Tibial nerve (tissue), 4 donors: ENCODE measurements at regions not wholly inside any gene's neighbourhood (a gene's known extent, or its start where the extent isn't known, plus 50 kb on each side); places are given as distances from the start of the nearest gene placed in this dataset.

Experiments used
- DNase-seq, 2 donors: peaks; one replicate each; pipeline ENCODE4 v3.0.0-alpha.2; 2019; ENCODE audit warnings: low spot score in 2 of 2
- H3K27ac ChIP-seq, 4 donors: fragments of 200-600 bp; sonication (generic) in 3 of 4; one replicate each; pipeline ENCODE4 v1.5.1; 2017 to 2019; ENCODE audit warnings: mild to moderate bottlenecking in 1 of 4
- H3K27me3 ChIP-seq, 2 donors: fragments of 200-600 bp; sonication (generic) in 1 of 2; one replicate each; pipeline versions ENCODE4 v1.5.1 to v1.6.0; 2017 to 2019
- H3K36me3 ChIP-seq, 3 donors: fragments of 200-600 bp; sonication (generic); one replicate each; pipeline ENCODE4 v1.5.1; 2018 to 2019
- H3K4me1 ChIP-seq, 4 donors: fragments of 200-600 bp; sonication (generic) in 3 of 4; one replicate each; pipeline ENCODE4 v1.5.1; 2017 to 2019
- H3K4me3 ChIP-seq, 4 donors: fragments of 200-600 bp; sonication (generic) in 3 of 4; one replicate each; pipeline ENCODE4 v1.5.1; 2017 to 2019; ENCODE audit warnings: mild to moderate bottlenecking in 1 of 4, moderate library complexity in 1 of 4
- H3K9me3 ChIP-seq, 4 donors: fragments of 200-600 bp; sonication (generic) in 3 of 4; one replicate each; pipeline ENCODE4 v1.5.1; 2017 to 2019
- CTCF ChIP-seq, 5 experiments: fragments of 200-600 bp in 3 of 5; fragments of 450-650 bp in 2 of 5; sonication (generic) in 3 of 5; IDR thresholded peaks; one replicate each; pipeline ENCODE4 v1.5.1; 2016 to 2019; ENCODE audit warnings: antibody characterized with exemption in 5 of 5, mild to moderate bottlenecking in 3 of 5, moderate library complexity in 2 of 5
- EP300 ChIP-seq, 2 donors: sonication (generic); formaldehyde crosslinking; IDR thresholded peaks; one replicate each; pipeline ENCODE4 v1.6.1; 2017; ENCODE audit warnings: antibody characterized with exemption in 2 of 2, mild to moderate bottlenecking in 1 of 2
- POLR2A ChIP-seq, 2 donors: fragments of 450-650 bp; IDR thresholded peaks; one replicate each; pipeline ENCODE4 v1.6.1; 2017; ENCODE audit warnings: antibody characterized with exemption in 2 of 2, mild to moderate bottlenecking in 2 of 2, moderate library complexity in 2 of 2
- WGBS, 2 donors: methylation state at CpG; one replicate each; pipeline ENCODE4 v1.1.5; 2018; 5-methylcytosine and 5-hydroxymethylcytosine counted together

GRCh38 chr2:125553768-125554167 is 1102.2 kb upstream of the GYPC start:
- WGBS, 2 donors: 90 to 91% methylated on average over 1 of the region's 1 CpG
- H3K27ac ChIP-seq: no peak overlapping the region
- DNase-seq: no peak

DNA sequence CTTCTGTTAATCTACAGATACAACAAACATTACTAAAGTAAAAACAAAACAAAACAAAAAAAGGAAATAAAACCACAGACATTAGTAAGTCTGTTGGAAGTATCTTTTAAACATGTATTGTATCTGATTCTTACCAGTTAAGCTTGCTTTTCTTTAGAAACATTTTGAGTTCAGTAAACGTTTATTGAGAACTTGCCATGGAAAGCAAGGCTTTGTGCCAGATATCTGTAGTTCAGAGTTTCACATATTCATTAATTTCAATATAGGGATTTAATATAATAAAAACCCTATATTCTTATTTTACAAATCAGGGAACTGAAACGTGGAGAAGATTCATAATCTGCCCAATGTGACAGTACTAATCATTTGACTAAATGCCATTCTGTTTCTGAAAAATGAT is 1101.0 kb upstream of the GYPC start:
- Histone ChIP-seq H3K27me3 (no peaks in the 10 kb centered on the region), H3K27ac (no peak overlapping the region), H3K4me3 (no peak overlapping the region), H3K36me3 (no peaks in the 10 kb centered on the region), H3K4me1 (no peaks in the 10 kb centered on the region), H3K9me3 (no peaks in the 10 kb centered on the region)
- no peak for DNase-seq
- no peak for TF ChIP-seq EP300 (IDR thresholded peaks at IDR 0.05)
- no peak for TF ChIP-seq POLR2A (IDR thresholded peaks at IDR 0.05)
- TF ChIP-seq CTCF (IDR thresholded peaks at IDR 0.05): no peak
- WGBS, 2 donors: 44 to 45% methylated on average over 2 of the region's 2 CpGs

More at GRCh38 chr2:125553768-125554167, 1102.2 kb upstream of the GYPC start:
- no peaks in the 10 kb centered on the region for H3K4me1 ChIP-seq
- no peaks in the 10 kb centered on the region for H3K9me3 ChIP-seq
- TF ChIP-seq POLR2A (IDR thresholded peaks at IDR 0.05): no peak
- no peak for TF ChIP-seq EP300 (IDR thresholded peaks at IDR 0.05)
- TF ChIP-seq CTCF (IDR thresholded peaks at IDR 0.05): no peak
- H3K36me3 ChIP-seq: no peaks in the 10 kb centered on the region
- no peak overlapping the region for H3K4me3 ChIP-seq
- no peaks in the 10 kb centered on the region for H3K27me3 ChIP-seq

DNA sequence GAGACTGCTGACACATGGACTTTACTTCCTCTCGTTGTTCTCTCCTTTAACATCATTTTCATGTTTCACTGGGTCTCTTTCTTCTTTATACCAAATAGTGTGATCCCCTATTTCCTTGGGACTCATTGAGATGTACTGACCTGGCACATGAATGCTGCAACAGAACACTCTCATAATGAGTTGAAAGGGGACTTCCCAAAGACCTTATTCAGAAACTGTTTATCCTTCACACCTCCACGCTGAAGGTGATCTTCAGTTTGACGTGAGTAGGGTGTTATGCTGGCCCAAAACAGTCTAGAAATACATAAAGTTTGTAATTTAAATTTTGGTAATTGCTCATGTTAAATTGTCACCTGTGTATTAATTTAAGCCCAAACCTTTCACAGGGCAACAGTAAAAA is 1096.8 kb upstream of the GYPC start:
- WGBS, 2 donors: 67 to 70% methylated on average over 3 of the region's 3 CpGs
- Histone ChIP-seq H3K27ac (no peak overlapping the region), H3K4me3 (no peak overlapping the region), H3K36me3 (no peaks in the 10 kb centered on the region), H3K9me3 (no peaks in the 10 kb centered on the region), H3K4me1 (no peaks in the 10 kb centered on the region), H3K27me3 (no peaks in the 10 kb centered on the region)
- no peak for DNase-seq
- TF ChIP-seq EP300 (IDR thresholded peaks at IDR 0.05): no peak

- TF ChIP-seq EP300 (IDR thresholded peaks at IDR 0.05): no peak
- TF ChIP-seq POLR2A (IDR thresholded peaks at IDR 0.05): no peak
- no peak for TF ChIP-seq CTCF (IDR thresholded peaks at IDR 0.05)
- no peaks in the 10 kb centered on the region for H3K36me3 ChIP-seq
- no peak overlapping the region for H3K4me3 ChIP-seq
- DNase-seq: no peak
- H3K27ac ChIP-seq: no peak overlapping the region
- no peaks in the 10 kb centered on the region for H3K9me3 ChIP-seq
- H3K27me3 ChIP-seq: no peaks in the 10 kb centered on the region
- H3K4me1 ChIP-seq: no peaks in the 10 kb centered on the region
- WGBS, 2 donors: 74 to 93% methylated on average over 1 of the region's 1 CpG
Observed at GRCh38 chr2:125560855-125561254, 1095.1 kb upstream of the GYPC start.

GRCh38 chr2:125561302-125561701 is 1094.7 kb upstream of the GYPC start:
- Histone ChIP-seq H3K36me3 (no peaks in the 10 kb centered on the region), H3K9me3 (no peaks in the 10 kb centered on the region), H3K4me1 (no peaks in the 10 kb centered on the region), H3K4me3 (no peak overlapping the region), H3K27ac (no peak overlapping the region), H3K27me3 (no peaks in the 10 kb centered on the region)
- WGBS, 2 donors: 64 to 68% methylated on average over 3 of the region's 3 CpGs
- DNase-seq: no peak
- TF ChIP-seq EP300 (IDR thresholded peaks at IDR 0.05) (no peak), CTCF (IDR thresholded peaks at IDR 0.05) (no peak), POLR2A (IDR thresholded peaks at IDR 0.05) (no peak)

GRCh38 chr2:125562924-125563323 is 1093.0 kb upstream of the GYPC start:
- Histone ChIP-seq H3K4me1 (no peaks in the 10 kb centered on the region), H3K27me3 (no peaks in the 10 kb centered on the region), H3K9me3 (no peaks in the 10 kb centered on the region), H3K4me3 (no peak overlapping the region), H3K27ac (no peak overlapping the region), H3K36me3 (no peaks in the 10 kb centered on the region)
- DNase-seq: no peak
- TF ChIP-seq EP300 (IDR thresholded peaks at IDR 0.05): no peak
